GM23248 (cell line): ENCODE measurements at regions not wholly inside any gene's neighbourhood (a gene's known extent, or its start where the extent isn't known, plus 50 kb on each side); places are given as distances from the start of the nearest gene placed in this dataset.

Source experiments
- EZH2 ChIP-seq: fragments of 200-600 bp; sonication (generic); IDR thresholded peaks from 2 replicates; pipeline ENCODE4 v1.6.1; 2018; ENCODE audit warnings: antibody characterized with exemption, mild to moderate bottlenecking; ENCODE audit not compliant: insufficient read depth, poor library complexity, severe bottlenecking
- EZH2phosphoT487 ChIP-seq: fragments of 200-600 bp; sonication (generic); IDR thresholded peaks from 2 replicates; pipeline ENCODE4 v1.6.1; 2018; ENCODE audit warnings: antibody characterized with exemption, moderate library complexity, mild to moderate bottlenecking, low read depth; ENCODE audit not compliant: insufficient read depth

DNA sequence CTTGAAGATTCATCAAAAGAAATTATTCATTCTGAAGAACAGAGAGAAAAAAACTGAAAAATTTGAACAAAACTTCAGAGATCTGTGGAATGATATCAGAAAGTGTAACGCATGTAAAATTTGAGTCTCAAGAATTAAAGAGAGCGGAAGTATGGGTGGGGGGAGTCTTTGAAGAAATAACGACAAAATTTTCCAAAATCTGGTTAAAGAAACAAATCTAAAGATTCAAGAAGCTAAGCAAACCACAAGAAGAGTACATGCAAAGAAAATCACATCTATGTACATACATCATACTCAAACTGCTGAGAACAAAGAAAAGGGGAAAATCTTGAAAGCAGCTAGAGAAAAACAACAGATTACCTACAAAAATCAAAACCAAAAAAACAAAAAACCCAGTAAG, 149.4 kb upstream of the TBCA start:
- TF ChIP-seq EZH2 (no peak), EZH2phosphoT487 (no peak)
